ENCODE measurements at regions not wholly inside any gene's neighbourhood (a gene's known extent, or its start where the extent isn't known, plus 50 kb on each side); places are given as distances from the start of the nearest gene placed in this dataset.

DNA sequence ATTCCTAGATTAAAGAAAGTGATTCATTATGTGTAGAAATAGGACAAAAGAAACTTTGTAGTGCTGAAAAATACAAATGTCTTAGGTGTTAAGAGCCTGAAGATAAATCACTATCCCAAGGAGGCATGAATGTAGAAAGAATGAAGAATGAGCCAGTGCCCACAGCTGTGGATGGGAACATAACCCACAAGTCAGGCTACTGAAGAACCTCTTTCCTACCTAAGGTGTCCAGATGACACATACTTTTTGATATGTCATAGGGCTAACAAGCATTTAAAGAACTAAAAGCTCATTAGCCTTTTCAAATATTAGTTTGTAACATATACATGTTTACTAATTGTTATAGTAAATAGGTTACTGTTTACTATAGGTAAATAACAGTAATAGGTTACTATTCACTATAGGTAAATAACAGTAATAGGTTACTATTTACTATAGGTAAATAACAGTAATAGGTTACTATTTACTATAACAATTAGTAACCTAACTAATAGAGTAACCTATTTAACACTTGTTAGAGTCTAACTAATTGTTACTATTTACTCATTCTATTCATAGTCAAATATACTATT lies 275.0 kb upstream of the KYNU start:
- Histone ChIP-seq H3K4me1 (ENCODE audit: control insufficient read depth in 1 of 2, insufficient read depth in 2 of 2, low read length in 2 of 2) (peaks cover 0 to 3% of the 10 kb centered on the region in 2 experiments), H4K12ac (ENCODE audit: low read depth, low read length) (no peak overlapping the region), H2BK5ac (ENCODE audit: low read depth, low read length, poor library complexity) (no peak overlapping the region), H3K9me3 (ENCODE audit: insufficient read depth, low read depth, low read length) (no peaks in the 10 kb centered on the region), H3K27me3 (ENCODE audit: insufficient read depth, low read length) (no peaks in the 10 kb centered on the region), H4K91ac (ENCODE audit: low read depth, low read length) (no peak overlapping the region), H2BK12ac (ENCODE audit: low read length) (no peak overlapping the region), H3K23ac (ENCODE audit: low read length) (no peak overlapping the region), H3K4me3 (ENCODE audit: low read depth, low read length) (no peak overlapping the region), H3K18ac (ENCODE audit: low read length) (no peak overlapping the region), H3K4me2 (ENCODE audit: low read length) (no peak overlapping the region), H3K36me3 (ENCODE audit: control insufficient read depth in 1 of 2, insufficient read depth in 2 of 2, low read length in 2 of 2) (no peaks in the 10 kb centered on the region), H3K27ac (ENCODE audit: low read depth, low read length) (no peak overlapping the region), H4K8ac (ENCODE audit: low read depth, low read length) (no peak overlapping the region), H3K79me2 (ENCODE audit: control insufficient read depth, insufficient read depth, low read length, poor library complexity) (no peaks in the 10 kb centered on the region), H2BK120ac (ENCODE audit: insufficient read depth, low read length, poor library complexity) (no peak overlapping the region), H3K14ac (ENCODE audit: low read length) (no peak overlapping the region), H3K4ac (ENCODE audit: low read depth, low read length) (no peak overlapping the region), H2AK5ac (ENCODE audit: low read length) (no peak overlapping the region), H2AFZ (ENCODE audit: insufficient read depth, low read length, poor library complexity) (no peak overlapping the region), H3K9ac (ENCODE audit: low read length) (no peak overlapping the region), H3K79me1 (ENCODE audit: low read length) (no peaks in the 10 kb centered on the region)
- DNase-seq: no peak

- Histone ChIP-seq H3K79me1 (ENCODE audit: low read length) (no peaks in the 10 kb centered on the region), H3K4me1 (ENCODE audit: control insufficient read depth in 1 of 2, insufficient read depth in 2 of 2, low read length in 2 of 2) (peaks cover 0 to 3% of the 10 kb centered on the region in 2 experiments), H2AK5ac (ENCODE audit: low read length) (no peak overlapping the region), H3K23ac (ENCODE audit: low read length) (no peak overlapping the region), H4K91ac (ENCODE audit: low read depth, low read length) (peak overlapping the region; percentile 19), H3K9ac (ENCODE audit: low read length) (no peak overlapping the region), H4K12ac (ENCODE audit: low read depth, low read length) (no peak overlapping the region), H2AFZ (ENCODE audit: insufficient read depth, low read length, poor library complexity) (no peak overlapping the region), H3K14ac (ENCODE audit: low read length) (no peak overlapping the region), H2BK12ac (ENCODE audit: low read length) (peak overlapping the region; percentile 27), H3K18ac (ENCODE audit: low read length) (no peak overlapping the region), H2BK5ac (ENCODE audit: low read depth, low read length, poor library complexity) (no peak overlapping the region), H3K9me3 (ENCODE audit: insufficient read depth, low read depth, low read length) (no peaks in the 10 kb centered on the region), H3K36me3 (ENCODE audit: control insufficient read depth in 1 of 2, insufficient read depth in 2 of 2, low read length in 2 of 2) (no peaks in the 10 kb centered on the region), H3K4me2 (ENCODE audit: low read length) (no peak overlapping the region), H3K4ac (ENCODE audit: low read depth, low read length) (no peak overlapping the region), H3K79me2 (ENCODE audit: control insufficient read depth, insufficient read depth, low read length, poor library complexity) (no peaks in the 10 kb centered on the region), H3K27me3 (ENCODE audit: insufficient read depth, low read length) (no peaks in the 10 kb centered on the region), H4K8ac (ENCODE audit: low read depth, low read length) (peak overlapping the region; percentile 4), H2BK120ac (ENCODE audit: insufficient read depth, low read length, poor library complexity) (peak overlapping the region; percentile 86), H3K4me3 (ENCODE audit: low read depth, low read length) (no peak overlapping the region), H3K27ac (ENCODE audit: low read depth, low read length) (no peak overlapping the region)
- WGBS (ENCODE audit: extremely low coverage, insufficient coverage, insufficient read length): no CpG with 5 or more reads among the region's 7 CpGs
- DNase-seq: no peak
Observed at GRCh38 chr2:142601794-142602193, 275.7 kb upstream of the KYNU start.

DNA sequence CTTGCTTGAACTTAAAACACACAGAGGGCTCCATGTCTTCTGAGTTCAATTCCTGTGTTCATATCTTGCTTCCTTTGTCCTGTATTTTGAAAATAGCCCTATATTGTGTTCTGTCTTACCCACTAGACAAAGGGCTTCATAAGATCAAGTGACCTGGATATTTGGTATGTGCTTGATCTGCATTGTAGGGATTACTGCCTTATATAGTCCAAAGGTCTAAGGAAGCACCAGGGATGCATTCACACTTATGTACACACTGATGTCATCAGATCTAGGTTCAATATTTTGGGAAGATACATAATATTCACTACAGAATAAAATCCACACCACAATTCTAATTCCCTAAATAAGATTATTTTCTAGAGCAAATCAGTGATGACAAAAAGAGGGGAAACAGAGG lies 278.0 kb upstream of the KYNU start:
- H4K8ac ChIP-seq (ENCODE audit: low read depth, low read length): no peak overlapping the region
- H3K4me2 ChIP-seq (ENCODE audit: low read length): no peak overlapping the region

GRCh38 chr2:142598846-142599245 lies 278.6 kb upstream of the KYNU start:
- no peak overlapping the region for H4K91ac ChIP-seq (ENCODE audit: low read depth, low read length)
- no peak overlapping the region for H2BK120ac ChIP-seq (ENCODE audit: insufficient read depth, low read length, poor library complexity)
- no peak overlapping the region for H3K4me3 ChIP-seq (ENCODE audit: low read depth, low read length)
- H3K4ac ChIP-seq (ENCODE audit: low read depth, low read length): no peak overlapping the region
- H3K79me1 ChIP-seq (ENCODE audit: low read length): peaks cover 1% of the 10 kb centered on the region
- H2BK12ac ChIP-seq (ENCODE audit: low read length): no peak overlapping the region
- H3K18ac ChIP-seq (ENCODE audit: low read length): no peak overlapping the region
- H4K8ac ChIP-seq (ENCODE audit: low read depth, low read length): no peak overlapping the region
- no peak overlapping the region for H3K4me2 ChIP-seq (ENCODE audit: low read length)
- DNase-seq: no peak
- no peak overlapping the region for H3K27ac ChIP-seq (ENCODE audit: low read depth, low read length)
- no peak overlapping the region for H2AFZ ChIP-seq (ENCODE audit: insufficient read depth, low read length, poor library complexity)
- H3K27me3 ChIP-seq (ENCODE audit: insufficient read depth, low read length): no peaks in the 10 kb centered on the region
- H4K12ac ChIP-seq (ENCODE audit: low read depth, low read length): no peak overlapping the region
- no peak overlapping the region for H3K9ac ChIP-seq (ENCODE audit: low read length)
- H3K14ac ChIP-seq (ENCODE audit: low read length): no peak overlapping the region
- peaks cover 0 to 3% of the 10 kb centered on the region in 2 experiments for H3K4me1 ChIP-seq (ENCODE audit: control insufficient read depth in 1 of 2, insufficient read depth in 2 of 2, low read length in 2 of 2)
- H3K36me3 ChIP-seq (ENCODE audit: control insufficient read depth in 1 of 2, insufficient read depth in 2 of 2, low read length in 2 of 2): no peaks in the 10 kb centered on the region
- no peak overlapping the region for H3K23ac ChIP-seq (ENCODE audit: low read length)
- no peak overlapping the region for H2AK5ac ChIP-seq (ENCODE audit: low read length)
- H3K9me3 ChIP-seq (ENCODE audit: insufficient read depth, low read depth, low read length): no peaks in the 10 kb centered on the region
- no peaks in the 10 kb centered on the region for H3K79me2 ChIP-seq (ENCODE audit: control insufficient read depth, insufficient read depth, low read length, poor library complexity)
- no peak overlapping the region for H2BK5ac ChIP-seq (ENCODE audit: low read depth, low read length, poor library complexity)

More for the DNA sequence above, 278.0 kb upstream of the KYNU start:
- no peak for DNase-seq
- Histone ChIP-seq H3K18ac (ENCODE audit: low read length) (no peak overlapping the region), H3K4ac (ENCODE audit: low read depth, low read length) (no peak overlapping the region), H4K12ac (ENCODE audit: low read depth, low read length) (no peak overlapping the region), H3K27me3 (ENCODE audit: insufficient read depth, low read length) (no peaks in the 10 kb centered on the region), H2AK5ac (ENCODE audit: low read length) (no peak overlapping the region), H2BK120ac (ENCODE audit: insufficient read depth, low read length, poor library complexity) (no peak overlapping the region), H2AFZ (ENCODE audit: insufficient read depth, low read length, poor library complexity) (no peak overlapping the region), H3K4me1 (ENCODE audit: control insufficient read depth in 1 of 2, insufficient read depth in 2 of 2, low read length in 2 of 2) (peaks cover 0 to 3% of the 10 kb centered on the region in 2 experiments), H3K9ac (ENCODE audit: low read length) (no peak overlapping the region), H3K9me3 (ENCODE audit: insufficient read depth, low read depth, low read length) (no peaks in the 10 kb centered on the region), H3K79me2 (ENCODE audit: control insufficient read depth, insufficient read depth, low read length, poor library complexity) (no peaks in the 10 kb centered on the region), H3K14ac (ENCODE audit: low read length) (no peak overlapping the region), H3K79me1 (ENCODE audit: low read length) (no peaks in the 10 kb centered on the region), H3K27ac (ENCODE audit: low read depth, low read length) (no peak overlapping the region), H3K23ac (ENCODE audit: low read length) (no peak overlapping the region), H4K91ac (ENCODE audit: low read depth, low read length) (no peak overlapping the region), H2BK5ac (ENCODE audit: low read depth, low read length, poor library complexity) (no peak overlapping the region), H2BK12ac (ENCODE audit: low read length) (no peak overlapping the region), H3K36me3 (ENCODE audit: control insufficient read depth in 1 of 2, insufficient read depth in 2 of 2, low read length in 2 of 2) (no peaks in the 10 kb centered on the region), H3K4me3 (ENCODE audit: low read depth, low read length) (no peak overlapping the region)

Measured in trophoblast cell (in vitro differentiated cells and primary cell).